ENCODE measurements at regions not wholly inside any gene's neighbourhood (a gene's known extent, or its start where the extent isn't known, plus 50 kb on each side); places are given as distances from the start of the nearest gene placed in this dataset.

GRCh38 chr5:17149786-17150185 is 67.6 kb upstream of the BASP1 start:
- no peak for ATAC-seq
- no peak for TF ChIP-seq CREB5 (CRISPR knock-in tag; IDR thresholded peaks at IDR 0.05; ENCODE audit: low read depth)
- no peak for TF ChIP-seq TOX (CRISPR knock-in tag; IDR thresholded peaks at IDR 0.05; ENCODE audit: borderline replicate concordance)
- no peak for TF ChIP-seq SNAI2 (CRISPR knock-in tag; IDR thresholded peaks at IDR 0.05)
- TF ChIP-seq TCF4 (CRISPR knock-in tag; IDR thresholded peaks at IDR 0.05; ENCODE audit: borderline replicate concordance), result no peak
- TF ChIP-seq CSDC2 (CRISPR knock-in tag; IDR thresholded peaks at IDR 0.05), result no peak
- TF ChIP-seq OSR1 (CRISPR knock-in tag; IDR thresholded peaks at IDR 0.05), result no peak
- no peak for TF ChIP-seq ZNF70 (CRISPR knock-in tag; IDR thresholded peaks at IDR 0.05)
- no peak for TF ChIP-seq ESRRG (CRISPR knock-in tag; IDR thresholded peaks at IDR 0.05)
- no peak for TF ChIP-seq PATZ1 (CRISPR knock-in tag; IDR thresholded peaks at IDR 0.05; ENCODE audit: borderline replicate concordance)
- no peak for TF ChIP-seq TSHZ2 (CRISPR knock-in tag; IDR thresholded peaks at IDR 0.05)
- TF ChIP-seq ZC3H10 (CRISPR knock-in tag; IDR thresholded peaks at IDR 0.05), result no peak
- no peak for TF ChIP-seq BACH2 (CRISPR knock-in tag; IDR thresholded peaks at IDR 0.05; ENCODE audit: borderline replicate concordance)
- no peak for TF ChIP-seq ZFP30 (CRISPR knock-in tag; IDR thresholded peaks at IDR 0.05)
- TF ChIP-seq POU6F1 (CRISPR knock-in tag; IDR thresholded peaks at IDR 0.05; ENCODE audit: borderline replicate concordance, low read depth), result no peak
- no peak for TF ChIP-seq ARNTL (CRISPR knock-in tag; IDR thresholded peaks at IDR 0.05; ENCODE audit: borderline replicate concordance, low read depth)
- TF ChIP-seq ISL1 (CRISPR knock-in tag; IDR thresholded peaks at IDR 0.05), result no peak
- TF ChIP-seq GLIS3 (CRISPR knock-in tag; IDR thresholded peaks at IDR 0.05), result no peak
- TF ChIP-seq CSRNP3 (CRISPR knock-in tag; IDR thresholded peaks at IDR 0.05), result no peak

- ATAC-seq, result no peak
- TF ChIP-seq PATZ1 (CRISPR knock-in tag; IDR thresholded peaks at IDR 0.05; ENCODE audit: borderline replicate concordance) (no peak), TSHZ2 (CRISPR knock-in tag; IDR thresholded peaks at IDR 0.05) (no peak), ZFP3 (CRISPR knock-in tag; IDR thresholded peaks at IDR 0.05) (no peak), ESRRG (CRISPR knock-in tag; IDR thresholded peaks at IDR 0.05) (no peak), CSRNP3 (CRISPR knock-in tag; IDR thresholded peaks at IDR 0.05) (no peak), ZC3H10 (CRISPR knock-in tag; IDR thresholded peaks at IDR 0.05) (no peak), GLIS3 (CRISPR knock-in tag; IDR thresholded peaks at IDR 0.05) (no peak), TCF4 (CRISPR knock-in tag; IDR thresholded peaks at IDR 0.05; ENCODE audit: borderline replicate concordance) (no peak), TOX (CRISPR knock-in tag; IDR thresholded peaks at IDR 0.05; ENCODE audit: borderline replicate concordance) (no peak), BACH2 (CRISPR knock-in tag; IDR thresholded peaks at IDR 0.05; ENCODE audit: borderline replicate concordance) (no peak), POU6F1 (CRISPR knock-in tag; IDR thresholded peaks at IDR 0.05; ENCODE audit: borderline replicate concordance, low read depth) (no peak), ZNF8 (CRISPR knock-in tag; IDR thresholded peaks at IDR 0.05) (no peak), ZNF70 (CRISPR knock-in tag; IDR thresholded peaks at IDR 0.05) (no peak)
These were observed 66.9 kb upstream of the BASP1 start for GRCh38 chr5:17150531-17150930.
